HT-29 (cell line): ENCODE measurements at regions not wholly inside any gene's neighbourhood (a gene's known extent, or its start where the extent isn't known, plus 50 kb on each side); places are given as distances from the start of the nearest gene placed in this dataset.

ENCODE experiments used
- DNase-seq: peaks from one replicate; pipeline ENCODE4 v3.0.0-alpha.2; 2015; ENCODE audit warnings: low spot score

- no peak for DNase-seq
Observed at GRCh38 chr14:86723254-86723624, 1193.3 kb downstream of the FLRT2 start.

- DNase-seq = no peak
Observed at GRCh38 chr14:86722612-86723253, 1192.8 kb downstream of the FLRT2 start.

GRCh38 chr14:86714575-86714974 is 1184.6 kb downstream of the FLRT2 start:
- no peak for DNase-seq

GRCh38 chr14:86714153-86714552 is 1184.2 kb downstream of the FLRT2 start:
- no peak for DNase-seq

GRCh38 chr14:86712727-86713126 is 1182.8 kb downstream of the FLRT2 start:
- DNase-seq = no peak

- no peak for DNase-seq
Observed at GRCh38 chr14:86712176-86712575, 1182.2 kb downstream of the FLRT2 start.

GRCh38 chr14:86708846-86709339 is 1178.9 kb downstream of the FLRT2 start:
- peak; percentile 34 for DNase-seq

- no peak for DNase-seq
Observed at GRCh38 chr14:86707071-86707470, 1177.1 kb downstream of the FLRT2 start.

GRCh38 chr14:86683561-86683960 is 1153.6 kb downstream of the FLRT2 start:
- no peak for DNase-seq

GRCh38 chr14:86675059-86675458 is 1145.1 kb downstream of the FLRT2 start:
- DNase-seq = no peak

- DNase-seq = no peak
Observed at GRCh38 chr14:86673523-86673969, 1143.6 kb downstream of the FLRT2 start.

GRCh38 chr14:86672080-86672479 is 1142.1 kb downstream of the FLRT2 start:
- DNase-seq = no peak

GRCh38 chr14:86665975-86666374 is 1136.0 kb downstream of the FLRT2 start:
- no peak for DNase-seq

GRCh38 chr14:86662334-86662733 is 1132.4 kb downstream of the FLRT2 start:
- DNase-seq = no peak

- peak; percentile 57 for DNase-seq
Observed at GRCh38 chr14:86654558-86655184, 1124.7 kb downstream of the FLRT2 start.

GRCh38 chr14:86652526-86652925 is 1122.6 kb downstream of the FLRT2 start:
- DNase-seq = no peak

GRCh38 chr14:86646696-86647690 is 1117.0 kb downstream of the FLRT2 start:
- no peak for DNase-seq

GRCh38 chr14:86646125-86646524 is 1116.2 kb downstream of the FLRT2 start:
- no peak for DNase-seq

- DNase-seq = no peak
Observed at GRCh38 chr14:86641310-86641709, 1111.4 kb downstream of the FLRT2 start.

- DNase-seq = no peak
Observed at GRCh38 chr14:86640288-86640687, 1110.3 kb downstream of the FLRT2 start.

GRCh38 chr14:86639666-86640065 is 1109.7 kb downstream of the FLRT2 start:
- DNase-seq = no peak

- DNase-seq = no peak
Observed at GRCh38 chr14:86639146-86639545, 1109.2 kb downstream of the FLRT2 start.
